H1 (cell line): ENCODE measurements at regions not wholly inside any gene's neighbourhood (a gene's known extent, or its start where the extent isn't known, plus 50 kb on each side); places are given as distances from the start of the nearest gene placed in this dataset.

ENCODE experiments used
- CTCF ChIA-PET: fragments of 300-600 bp; sonication (Branson Sonifier 250); formaldehyde crosslinking; loops from one replicate; lab custom pipeline; 2021; ENCODE audit not compliant: partially characterized antibody; lab: Charles Lee
- POLR2A ChIA-PET: fragments of 300-600 bp; sonication (Branson Sonifier 250); formaldehyde crosslinking; loops from one replicate; lab custom pipeline; 2021; ENCODE audit warnings: inconsistent platforms; ENCODE audit not compliant: partially characterized antibody; lab: Charles Lee
- DNase-seq, 2 experiments: peaks; one replicate each; pipeline versions ENCODE4 v3.0.0 to v3.0.0-alpha.2; 2010 to 2022; ENCODE audit warnings: low spot score in 2 of 2, low read depth in 1 of 2, mixed read lengths in 1 of 2
- FAIRE-seq: peaks from 2 replicates; lab custom pipeline; 2011; peaks lifted over from hg19 to GRCh38; lab: Jason Lieb, UNC
- H2AFZ ChIP-seq: 2 replicates; pipeline ENCODE4 v1.8.1; 2012; ENCODE audit warnings: low read length, inconsistent platforms
- H2AK5ac ChIP-seq: 2 replicates; pipeline ENCODE4 v1.6.1; 2013; ENCODE audit warnings: low read depth, low read length
- H2BK120ac ChIP-seq: replicated peaks from 2 replicates; pipeline ENCODE3; 2013; ENCODE audit warnings: low read depth, low read length, inconsistent platforms
- H2BK12ac ChIP-seq: 2 replicates; pipeline ENCODE4 v1.6.1; 2013; ENCODE audit warnings: low read depth, low read length
- H2BK15ac ChIP-seq: 2 replicates; pipeline ENCODE4 v1.6.1; 2013; ENCODE audit warnings: low read length
- H2BK20ac ChIP-seq: 2 replicates; pipeline ENCODE4 v1.6.1; 2013; ENCODE audit warnings: low read length
- H2BK5ac ChIP-seq: 2 replicates; pipeline ENCODE4 v1.6.1; 2013; ENCODE audit warnings: low read depth, low read length
- H3K14ac ChIP-seq: 2 replicates; pipeline ENCODE4 v1.6.1; 2013; ENCODE audit warnings: inconsistent platforms; ENCODE audit not compliant: insufficient read length
- H3K18ac ChIP-seq: 2 replicates; pipeline ENCODE4 v1.6.1; 2013; ENCODE audit warnings: low read length; ENCODE audit errors: extremely low read depth
- H3K23ac ChIP-seq: 2 replicates; pipeline ENCODE4 v1.6.1; 2013; ENCODE audit warnings: inconsistent platforms; ENCODE audit not compliant: insufficient read length
- H3K23me2 ChIP-seq: 2 replicates; pipeline ENCODE4 v1.6.1; 2013; ENCODE audit warnings: low read depth, low read length
- H3K27ac ChIP-seq: 2 replicates; pipeline ENCODE4 v1.6.1; 2011; ENCODE audit warnings: low read depth, low read length, inconsistent platforms
- H3K27me3 ChIP-seq, 4 experiments: replicated peaks in 1 of 4; 1 replicate in 1 of 4; 2 replicates in 3 of 4; pipeline versions ENCODE4 v1.6.1 to v1.8.1; 2011 to 2013; ENCODE audit warnings: low read length in 3 of 4, mild to moderate bottlenecking in 3 of 4, inconsistent platforms in 2 of 4, mixed read lengths in 2 of 4, moderate library complexity in 1 of 4; ENCODE audit not compliant: control insufficient read depth in 3 of 4, insufficient read depth in 3 of 4; ENCODE audit errors: extremely low read depth in 1 of 4
- H3K36me3 ChIP-seq, 4 experiments: 2 replicates each; pipeline versions ENCODE4 v1.6.1 to v1.8.1; 2011 to 2013; ENCODE audit warnings: mild to moderate bottlenecking in 4 of 4, low read length in 3 of 4, moderate library complexity in 2 of 4, control low read depth in 1 of 4, inconsistent platforms in 1 of 4; ENCODE audit not compliant: insufficient read depth in 4 of 4, control insufficient read depth in 2 of 4
- H3K4ac ChIP-seq: replicated peaks from 2 replicates; pipeline ENCODE3; 2013; ENCODE audit warnings: low read length, low read depth, mixed read lengths, inconsistent platforms; ENCODE audit not compliant: insufficient read length
- H3K4me1 ChIP-seq, 4 experiments: replicated peaks in 1 of 4; 1 replicate in 1 of 4; 2 replicates in 3 of 4; pipeline versions ENCODE4 v1.6.1 to v1.8.1; 2011 to 2013; ENCODE audit warnings: low read length in 3 of 4, inconsistent platforms in 2 of 4, mixed read lengths in 1 of 4; ENCODE audit not compliant: insufficient read depth in 4 of 4, control insufficient read depth in 3 of 4
- H3K4me2 ChIP-seq, 2 experiments: 2 replicates each; pipeline versions ENCODE4 v1.6.1 to v1.8.1; 2011 to 2013; ENCODE audit warnings: low read depth in 2 of 2, low read length in 2 of 2, control low read depth in 1 of 2, inconsistent platforms in 1 of 2, mild to moderate bottlenecking in 1 of 2; ENCODE audit not compliant: insufficient read depth in 1 of 2
- H3K4me3 ChIP-seq, 4 experiments: fragments of 200-600, 300-600 bp in 1 of 4; sonication (generic), shearing (Covaris generic), sonication (Bioruptor Twin) in 1 of 4; 2 replicates each; pipeline versions ENCODE4 v1.5.1 to v1.8.1; 2011 to 2016; ENCODE audit warnings: low read length in 4 of 4, low read depth in 3 of 4, control low read depth in 2 of 4, inconsistent platforms in 2 of 4, mild to moderate bottlenecking in 2 of 4, mixed read lengths in 1 of 4, moderate library complexity in 1 of 4; ENCODE audit not compliant: insufficient read depth in 2 of 4; ENCODE audit errors: extremely low read depth in 1 of 4
- H3K56ac ChIP-seq: replicated peaks from 2 replicates; pipeline ENCODE3; 2013; ENCODE audit warnings: low read depth, mild to moderate bottlenecking, mixed read lengths, low read length, inconsistent platforms; ENCODE audit not compliant: insufficient read length
- H3K79me1 ChIP-seq: 2 replicates; pipeline ENCODE4 v1.6.1; 2013; ENCODE audit warnings: low read depth, low read length, control low read depth
- H3K79me2 ChIP-seq, 2 experiments: 2 replicates each; pipeline versions ENCODE4 v1.6.1 to v1.8.1; 2012 to 2013; ENCODE audit warnings: low read length in 2 of 2, mild to moderate bottlenecking in 2 of 2, inconsistent platforms in 1 of 2; ENCODE audit not compliant: insufficient read depth in 2 of 2, control insufficient read depth in 1 of 2
- H3K9ac ChIP-seq, 4 experiments: replicated peaks in 1 of 4; 1 replicate in 1 of 4; 2 replicates in 3 of 4; pipeline versions ENCODE4 v1.6.1 to v1.8.1; 2011 to 2013; ENCODE audit warnings: low read depth in 3 of 4, low read length in 3 of 4, control low read depth in 2 of 4, mild to moderate bottlenecking in 2 of 4, moderate library complexity in 2 of 4, inconsistent platforms in 1 of 4; ENCODE audit errors: extremely low read depth in 1 of 4
- H3K9me3 ChIP-seq, 2 experiments: 2 replicates each; pipeline versions ENCODE4 v1.6.1 to v1.8.1; 2012 to 2013; ENCODE audit warnings: mild to moderate bottlenecking in 2 of 2, moderate library complexity in 2 of 2, control low read depth in 1 of 2, inconsistent platforms in 1 of 2, low read depth in 1 of 2, low read length in 1 of 2, mixed read lengths in 1 of 2; ENCODE audit not compliant: insufficient read depth in 2 of 2
- H4K20me1 ChIP-seq, 2 experiments: replicated peaks in 1 of 2; 2 replicates each; pipeline versions ENCODE3 to v1.8.1; 2011 to 2013; ENCODE audit warnings: inconsistent platforms in 2 of 2, low read length in 2 of 2, mild to moderate bottlenecking in 1 of 2; ENCODE audit not compliant: insufficient read depth in 2 of 2, control insufficient read depth in 1 of 2
- H4K5ac ChIP-seq: 2 replicates; pipeline ENCODE4 v1.6.1; 2013; ENCODE audit warnings: low read length, low read depth, mixed read lengths, inconsistent platforms; ENCODE audit not compliant: insufficient read length
- H4K8ac ChIP-seq: 2 replicates; pipeline ENCODE4 v1.8.0; 2013; ENCODE audit warnings: mild to moderate bottlenecking, moderate library complexity, low read length, inconsistent platforms; ENCODE audit not compliant: insufficient read depth; ENCODE audit errors: extremely low read depth
- H4K91ac ChIP-seq: replicated peaks from 2 replicates; pipeline ENCODE3; 2013; ENCODE audit warnings: low read length, mixed read lengths, inconsistent platforms; ENCODE audit not compliant: insufficient read length
- NRF1 ChIP-seq: IDR thresholded peaks from 2 replicates; pipeline ENCODE4 v1.6.1; 2011; ENCODE audit warnings: mild to moderate bottlenecking, low read depth, low read length, improper control_type of control experiment
- POLR2AphosphoS5 ChIP-seq: IDR thresholded peaks from 2 replicates; pipeline ENCODE4 v1.6.1; 2011; ENCODE audit warnings: low read depth, low read length
- SAP30 ChIP-seq: fragments of 300-600 bp; sonication (generic); IDR thresholded peaks from 2 replicates; pipeline ENCODE4 v1.7.1; 2012; ENCODE audit warnings: low read length, moderate library complexity, mild to moderate bottlenecking, inconsistent platforms; ENCODE audit not compliant: insufficient read depth, insufficient replicate concordance
- TAF1 ChIP-seq: IDR thresholded peaks from 2 replicates; pipeline ENCODE4 v1.6.1; 2011; ENCODE audit warnings: mild to moderate bottlenecking, low read depth, low read length
- TAF7 ChIP-seq: optimal IDR thresholded peaks from 2 replicates; pipeline ENCODE3; 2011; ENCODE audit warnings: low read depth, mild to moderate bottlenecking, inconsistent platforms, low read length, moderate library complexity, borderline replicate concordance

GRCh38 chr2:77813599-77813998, 291.4 kb upstream of the LRRTM4 start:
- Histone ChIP-seq H3K27me3 (no peaks in the 10 kb centered on the region), H2AK5ac (no peak overlapping the region), H4K20me1 (no peaks in the 10 kb centered on the region), H3K9ac (no peak overlapping the region), H3K18ac (no peak overlapping the region), H3K56ac (no peak overlapping the region), H3K23ac (no peak overlapping the region), H2AFZ (no peak overlapping the region), H3K4me2 (no peak overlapping the region; a peak in 1 of 4 replicates), H3K36me3 (no peaks in the 10 kb centered on the region), H2BK5ac (no peak overlapping the region), H3K79me1 (no peaks in the 10 kb centered on the region), H2BK20ac (no peak overlapping the region), H2BK120ac (no peak overlapping the region), H3K23me2 (no peaks in the 10 kb centered on the region), H2BK12ac (no peak overlapping the region), H3K27ac (no peak overlapping the region), H3K79me2 (no peaks in the 10 kb centered on the region), H2BK15ac (no peak overlapping the region), H4K91ac (no peak overlapping the region), H3K14ac (no peak overlapping the region), H4K5ac (peak overlapping the region; percentile 43), H3K4me3 (no peak overlapping the region), H4K8ac (no peak overlapping the region), H3K4ac (no peak overlapping the region), H3K9me3 (no peaks in the 10 kb centered on the region), H3K4me1 (peaks cover 0 to 4% (median 0%) of the 10 kb centered on the region in 4 experiments; a peak in 1 of 7 replicates)
- DNase-seq = no peak
- FAIRE-seq = no peak
- ChIA-PET CTCF (interaction anchor here (0.5 to 0.6 kb wide), 3 partner anchors 554 to 1792 kb away, joined by 3 read pairs; no protein-coding TSS in a partner anchor), POLR2A (no interaction called here)
- TF ChIP-seq TAF7 (no peak), NRF1 (no peak), TAF1 (no peak), POLR2AphosphoS5 (no peak), SAP30 (no peak)
